HFFc6 (cell line): ENCODE measurements at regions not wholly inside any gene's neighbourhood (a gene's known extent, or its start where the extent isn't known, plus 50 kb on each side); places are given as distances from the start of the nearest gene placed in this dataset.
"Not testable (repeated sequence)": the region's sequence is repeated elsewhere in the genome, so short reads cannot be mapped to it uniquely, and the experiment has no call there.

Source experiments
- DNase-seq: peaks from one replicate; pipeline ENCODE4 v3.0.0-alpha.2; 2018
- H3K27ac Mint-ChIP-seq: 2 replicates; pipeline ENCODE4 v1.8.0; 2020; ENCODE audit warnings: mild to moderate bottlenecking, mixed read lengths
- H3K27me3 Mint-ChIP-seq: 2 replicates; pipeline ENCODE4 v1.8.0; 2021; ENCODE audit warnings: mild to moderate bottlenecking, moderate library complexity, mixed read lengths; ENCODE audit not compliant: insufficient read depth
- H3K36me3 Mint-ChIP-seq: 2 replicates; pipeline ENCODE4 v1.8.0; 2021; ENCODE audit warnings: low read depth, mixed read lengths
- H3K4me1 Mint-ChIP-seq: 2 replicates; pipeline ENCODE4 v1.8.0; 2020; ENCODE audit warnings: low read depth, mixed read lengths
- H3K4me3 Mint-ChIP-seq: 2 replicates; pipeline ENCODE4 v1.8.0; 2020; ENCODE audit warnings: mild to moderate bottlenecking, moderate library complexity, mixed read lengths
- H3K9me3 Mint-ChIP-seq: 2 replicates; pipeline ENCODE4 v1.8.0; 2020; ENCODE audit warnings: mild to moderate bottlenecking, mixed read lengths
- CTCF ChIP-seq: fragments of 200-600 bp; sonication (generic); IDR thresholded peaks from 2 replicates; pipeline ENCODE4 v1.5.0; 2021; ENCODE audit warnings: antibody characterized with exemption, mild to moderate bottlenecking

- H3K27me3 Mint-ChIP-seq = no peaks in the 10 kb centered on the region; the same call in none of the 2 replicates
- TF ChIP-seq CTCF = no peak
- DNase-seq = no peak
- H3K4me1 Mint-ChIP-seq = peaks cover 32% of the 10 kb centered on the region
- no peak overlapping the region for H3K27ac Mint-ChIP-seq
- no peaks in the 10 kb centered on the region for H3K36me3 Mint-ChIP-seq
- H3K9me3 Mint-ChIP-seq = no peaks in the 10 kb centered on the region
- H3K4me3 Mint-ChIP-seq = no peak overlapping the region
Measured at GRCh38 chr2:215862351-215862771, 151.0 kb downstream of the MREG start.

GRCh38 chr2:215861607-215862350, 151.6 kb downstream of the MREG start:
- Mint-ChIP-seq H3K9me3 (no peaks in the 10 kb centered on the region), H3K4me3 (no peak overlapping the region), H3K36me3 (no peaks in the 10 kb centered on the region), H3K4me1 (peaks cover 32% of the 10 kb centered on the region), H3K27ac (no peak overlapping the region), H3K27me3 (no peaks in the 10 kb centered on the region; the same call in none of the 2 replicates)
- DNase-seq = no peak
- TF ChIP-seq CTCF = no peak

GRCh38 chr2:215856080-215856479, 157.3 kb downstream of the MREG start:
- no peak for TF ChIP-seq CTCF
- H3K27ac Mint-ChIP-seq = no peak overlapping the region
- H3K4me3 Mint-ChIP-seq = no peak overlapping the region
- H3K27me3 Mint-ChIP-seq = no peaks in the 10 kb centered on the region; the same call in 1 of the 2 replicates
- no peak for DNase-seq
- H3K36me3 Mint-ChIP-seq = peaks cover 12% of the 10 kb centered on the region; the same call in 1 of the 2 replicates
- H3K9me3 Mint-ChIP-seq = peaks cover 6% of the 10 kb centered on the region; the same call in 1 of the 2 replicates
- peaks cover 37% of the 10 kb centered on the region for H3K4me1 Mint-ChIP-seq

- H3K36me3 Mint-ChIP-seq = peaks cover 12% of the 10 kb centered on the region; the same call in 1 of the 2 replicates
- not testable (repeated sequence) for H3K27me3 Mint-ChIP-seq, H3K27ac Mint-ChIP-seq, H3K9me3 Mint-ChIP-seq, DNase-seq, H3K4me3 Mint-ChIP-seq
- peaks cover 37% of the 10 kb centered on the region for H3K4me1 Mint-ChIP-seq
Measured at GRCh38 chr2:215855308-215855707, 158.0 kb downstream of the MREG start.

- Mint-ChIP-seq H3K4me1 (peaks cover 29% of the 10 kb centered on the region), H3K36me3 (peaks cover 12% of the 10 kb centered on the region; the same call in 1 of the 2 replicates), H3K27ac (no peak overlapping the region), H3K4me3 (no peak overlapping the region), H3K27me3 (no peaks in the 10 kb centered on the region), H3K9me3 (peaks cover 6% of the 10 kb centered on the region; the same call in 1 of the 2 replicates)
- TF ChIP-seq CTCF = no peak
- no peak for DNase-seq
Measured at GRCh38 chr2:215854008-215854407, 159.3 kb downstream of the MREG start.

- DNase-seq = no peak
- H3K36me3 Mint-ChIP-seq = peaks cover 12% of the 10 kb centered on the region; the same call in 1 of the 2 replicates
- no peak overlapping the region for H3K4me3 Mint-ChIP-seq
- H3K27ac Mint-ChIP-seq = no peak overlapping the region
- H3K27me3 Mint-ChIP-seq = no peaks in the 10 kb centered on the region
- no peak for TF ChIP-seq CTCF
- H3K4me1 Mint-ChIP-seq = peaks cover 42% of the 10 kb centered on the region
- H3K9me3 Mint-ChIP-seq = peaks cover 6% of the 10 kb centered on the region; the same call in 1 of the 2 replicates
Measured at GRCh38 chr2:215851696-215852095, 161.7 kb downstream of the MREG start.
